Ovary (tissue), 3 donors: ENCODE measurements at regions not wholly inside any gene's neighbourhood (a gene's known extent, or its start where the extent isn't known, plus 50 kb on each side); places are given as distances from the start of the nearest gene placed in this dataset.
"Not testable (repeated sequence)": the region's sequence is repeated elsewhere in the genome, so short reads cannot be mapped to it uniquely, and the experiment has no call there.

Experiments used
- CTCF ChIP-seq, 3 donors: fragments of 450-650 bp in 2 of 3; fragments of 200-600 bp in 1 of 3; IDR thresholded peaks; one replicate each; pipeline versions ENCODE4 v1.5.1 to v1.8.0; 2016 to 2022; ENCODE audit warnings: antibody characterized with exemption in 3 of 3, mild to moderate bottlenecking in 1 of 3
- POLR2A ChIP-seq: fragments of 450-650 bp; IDR thresholded peaks from one replicate; pipeline ENCODE4 v1.6.1; 2017; ENCODE audit warnings: antibody characterized with exemption, mild to moderate bottlenecking, moderate library complexity
- donor health status: DM: no; HTN: no; CAD: no.

- TF ChIP-seq POLR2A; CTCF (IDR thresholded peaks at IDR 0.05): not testable (repeated sequence)
Observed at GRCh38 chr1:149686593-149687238, 95.8 kb upstream of the FCGR1A start.
